SK-N-SH treated with all-trans-retinoic acid at 6 μM for 48 hours (cell line): ENCODE measurements at regions not wholly inside any gene's neighbourhood (a gene's known extent, or its start where the extent isn't known, plus 50 kb on each side); places are given as distances from the start of the nearest gene placed in this dataset.

Source experiments
- ATAC-seq: fragments of 200-7000 bp; cut with Tn5 transposase; 3 replicates; pipeline ENCODE4 v1.9.1; 2020; ENCODE audit warnings: mild to moderate bottlenecking, moderate library complexity
- ARNTL ChIP-seq: fragments of 450-650 bp; formaldehyde crosslinking; IDR thresholded peaks from 2 replicates; pipeline ENCODE4 v1.5.0; 2020; ENCODE audit warnings: low read depth, mild to moderate bottlenecking, moderate library complexity, borderline replicate concordance
- BACH2 ChIP-seq: fragments of 250-450 bp; sonication (Bioruptor Pico); IDR thresholded peaks from 2 replicates; pipeline ENCODE4 v1.9.0; 2021; ENCODE audit warnings: mild to moderate bottlenecking, borderline replicate concordance
- CREB5 ChIP-seq: fragments of 250-450 bp; sonication (Bioruptor Pico); IDR thresholded peaks from 2 replicates; pipeline ENCODE4 v1.5.1; 2020; ENCODE audit warnings: low read depth, mild to moderate bottlenecking, moderate library complexity
- CSDC2 ChIP-seq: fragments of 250-450 bp; sonication (Bioruptor Pico); IDR thresholded peaks from 2 replicates; pipeline ENCODE4 v1.5.0; 2020; ENCODE audit warnings: mild to moderate bottlenecking, moderate library complexity
- CSRNP3 ChIP-seq: fragments of 250-450 bp; sonication (Bioruptor Pico); IDR thresholded peaks from 2 replicates; pipeline ENCODE4 v1.5.1; 2021; ENCODE audit warnings: mild to moderate bottlenecking, moderate library complexity
- GLIS3 ChIP-seq: fragments of 250-450 bp; sonication (Bioruptor Pico); IDR thresholded peaks from 2 replicates; pipeline ENCODE4 v1.5.0; 2020; ENCODE audit warnings: mild to moderate bottlenecking, moderate library complexity
- ISL1 ChIP-seq: fragments of 250-450 bp; sonication (Bioruptor Pico); IDR thresholded peaks from 2 replicates; pipeline ENCODE4 v2.1.2; 2022; ENCODE audit warnings: mild to moderate bottlenecking, moderate library complexity
- OSR1 ChIP-seq: fragments of 250-450 bp; sonication (Bioruptor Pico); IDR thresholded peaks from 2 replicates; pipeline ENCODE4 v1.8.0; 2022; ENCODE audit warnings: moderate library complexity, mild to moderate bottlenecking, inconsistent platforms
- PATZ1 ChIP-seq: fragments of 250-450 bp; sonication (Bioruptor Pico); IDR thresholded peaks from 2 replicates; pipeline ENCODE4 v1.8.0; 2020; ENCODE audit warnings: mild to moderate bottlenecking, moderate library complexity, borderline replicate concordance
- POU6F1 ChIP-seq: fragments of 250-450 bp; sonication (Bioruptor Pico); IDR thresholded peaks from 2 replicates; pipeline ENCODE4 v1.8.0; 2021; ENCODE audit warnings: low read depth, mild to moderate bottlenecking, moderate library complexity, borderline replicate concordance
- PPARA ChIP-seq: fragments of 250-450 bp; sonication (Bioruptor Pico); IDR thresholded peaks from 2 replicates; pipeline ENCODE4 v1.5.0; 2020; ENCODE audit warnings: mild to moderate bottlenecking, borderline replicate concordance
- RARB ChIP-seq: fragments of 250-450 bp; sonication (Bioruptor Pico); IDR thresholded peaks from 2 replicates; pipeline ENCODE4 v1.8.0; 2021; ENCODE audit warnings: mild to moderate bottlenecking, moderate library complexity
- SNAI2 ChIP-seq: fragments of 250-450 bp; sonication (Bioruptor Pico); IDR thresholded peaks from 2 replicates; pipeline ENCODE4 v1.5.0; 2020; ENCODE audit warnings: mild to moderate bottlenecking, moderate library complexity
- TCF4 ChIP-seq: fragments of 250-450 bp; sonication (Bioruptor Pico); IDR thresholded peaks from 2 replicates; pipeline ENCODE4 v1.8.0; 2021; ENCODE audit warnings: mild to moderate bottlenecking, moderate library complexity, borderline replicate concordance
- ZC3H10 ChIP-seq: fragments of 250-450 bp; sonication (Bioruptor Pico); IDR thresholded peaks from 2 replicates; pipeline ENCODE4 v1.5.1; 2021; ENCODE audit warnings: mild to moderate bottlenecking, moderate library complexity
- ZFP3 ChIP-seq: fragments of 250-450 bp; sonication (Bioruptor Pico); IDR thresholded peaks from 2 replicates; pipeline ENCODE4 v1.5.0; 2020; ENCODE audit warnings: mild to moderate bottlenecking, moderate library complexity
- ZFP30 ChIP-seq: fragments of 450-650 bp; formaldehyde crosslinking; IDR thresholded peaks from 2 replicates; pipeline ENCODE4 v1.5.0; 2022; ENCODE audit warnings: mild to moderate bottlenecking, moderate library complexity
- ZNF565 ChIP-seq: fragments of 450-650 bp; formaldehyde crosslinking; conservative IDR thresholded peaks from 2 replicates; pipeline ENCODE4 v1.5.0; 2020; ENCODE audit warnings: low read depth, mild to moderate bottlenecking, moderate library complexity
- ZNF70 ChIP-seq: fragments of 450-650 bp; formaldehyde crosslinking; IDR thresholded peaks from 2 replicates; pipeline ENCODE4 v1.5.0; 2020; ENCODE audit warnings: mild to moderate bottlenecking, moderate library complexity
- ZNF8 ChIP-seq: fragments of 450-650 bp; formaldehyde crosslinking; IDR thresholded peaks from 2 replicates; pipeline ENCODE4 v1.5.0; 2020; ENCODE audit warnings: mild to moderate bottlenecking, moderate library complexity
- TF ChIP-seq, protein P1 (sequence below): fragments of 250-450 bp; sonication (Bioruptor Pico); IDR thresholded peaks from 2 replicates; pipeline ENCODE4 v1.5.0; 2020; ENCODE audit warnings: mild to moderate bottlenecking, moderate library complexity

DNA sequence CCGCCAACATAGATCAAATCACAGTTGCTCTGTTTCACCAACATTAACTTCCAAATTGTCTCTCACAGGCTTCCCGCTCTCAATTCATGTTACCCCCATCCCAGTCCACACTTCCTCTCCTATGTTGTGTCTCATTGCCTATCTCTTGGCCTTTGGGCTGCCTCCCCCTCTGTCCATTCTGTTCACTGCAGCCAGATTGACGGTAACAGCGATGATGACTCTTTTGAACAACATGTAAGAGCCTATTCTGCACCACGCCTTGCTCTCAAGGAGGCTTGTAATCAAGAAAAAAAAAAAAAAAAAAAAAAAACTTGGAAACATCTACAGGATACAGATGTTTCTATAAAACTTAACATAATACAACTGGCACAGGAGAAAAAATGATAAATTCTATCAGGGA is 77.3 kb upstream of the RMDN2 start:
- ATAC-seq: no peak
- TF ChIP-seq POU6F1 (CRISPR knock-in tag): no peak
- no peak for TF ChIP-seq BACH2 (CRISPR knock-in tag)

GRCh38 chr2:37848451-37848850 is 76.6 kb upstream of the RMDN2 start:
- ATAC-seq: no peak
- TF ChIP-seq SNAI2 (no peak), BACH2 (CRISPR knock-in tag) (no peak)
- TF ChIP-seq, all 23 proteins: peak for 0

DNA sequence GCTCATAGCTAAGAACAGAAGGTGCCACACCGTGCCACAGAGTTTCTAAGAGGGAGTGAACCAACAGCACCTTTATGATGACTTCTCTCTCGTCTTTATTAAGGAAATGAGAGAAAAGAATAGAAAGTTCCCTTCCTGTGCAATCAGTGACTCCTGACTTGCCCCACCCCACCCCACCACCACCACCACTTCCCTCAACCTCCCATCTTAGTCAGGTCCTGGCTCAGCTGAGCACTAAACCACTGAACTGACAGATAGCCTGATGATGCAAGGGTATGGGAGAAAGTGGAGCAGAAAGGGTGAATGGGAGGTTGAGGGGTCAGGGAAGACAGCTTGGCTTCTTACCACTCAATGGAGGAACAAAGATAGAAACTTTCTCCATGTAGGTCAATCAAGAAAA is 75.2 kb upstream of the RMDN2 start:
- ATAC-seq: no peak
- TF ChIP-seq ZC3H10 (CRISPR knock-in tag) (no peak), RARB (CRISPR knock-in tag) (no peak), SNAI2 (no peak), CREB5 (no peak), OSR1 (no peak), ZNF8 (CRISPR knock-in tag) (no peak), PATZ1 (CRISPR knock-in tag) (no peak), PPARA (no peak), ISL1 (no peak), GLIS3 (CRISPR knock-in tag) (no peak), ZFP30 (CRISPR knock-in tag) (no peak), ZNF70 (CRISPR knock-in tag) (no peak), ARNTL (CRISPR knock-in tag) (no peak), BACH2 (CRISPR knock-in tag) (no peak), POU6F1 (CRISPR knock-in tag) (no peak), ZFP3 (CRISPR knock-in tag) (no peak), TCF4 (CRISPR knock-in tag) (no peak), ZNF565 (CRISPR knock-in tag) (no peak), CSRNP3 (CRISPR knock-in tag) (no peak), CSDC2 (CRISPR knock-in tag) (no peak)
- TF ChIP-seq, all 23 proteins: peak for 0

- TF ChIP-seq ZC3H10 (CRISPR knock-in tag) (no peak), TCF4 (CRISPR knock-in tag) (peak; percentile 36; the same call in 1 of the 2 replicates)
- TF ChIP-seq, protein P1, sequence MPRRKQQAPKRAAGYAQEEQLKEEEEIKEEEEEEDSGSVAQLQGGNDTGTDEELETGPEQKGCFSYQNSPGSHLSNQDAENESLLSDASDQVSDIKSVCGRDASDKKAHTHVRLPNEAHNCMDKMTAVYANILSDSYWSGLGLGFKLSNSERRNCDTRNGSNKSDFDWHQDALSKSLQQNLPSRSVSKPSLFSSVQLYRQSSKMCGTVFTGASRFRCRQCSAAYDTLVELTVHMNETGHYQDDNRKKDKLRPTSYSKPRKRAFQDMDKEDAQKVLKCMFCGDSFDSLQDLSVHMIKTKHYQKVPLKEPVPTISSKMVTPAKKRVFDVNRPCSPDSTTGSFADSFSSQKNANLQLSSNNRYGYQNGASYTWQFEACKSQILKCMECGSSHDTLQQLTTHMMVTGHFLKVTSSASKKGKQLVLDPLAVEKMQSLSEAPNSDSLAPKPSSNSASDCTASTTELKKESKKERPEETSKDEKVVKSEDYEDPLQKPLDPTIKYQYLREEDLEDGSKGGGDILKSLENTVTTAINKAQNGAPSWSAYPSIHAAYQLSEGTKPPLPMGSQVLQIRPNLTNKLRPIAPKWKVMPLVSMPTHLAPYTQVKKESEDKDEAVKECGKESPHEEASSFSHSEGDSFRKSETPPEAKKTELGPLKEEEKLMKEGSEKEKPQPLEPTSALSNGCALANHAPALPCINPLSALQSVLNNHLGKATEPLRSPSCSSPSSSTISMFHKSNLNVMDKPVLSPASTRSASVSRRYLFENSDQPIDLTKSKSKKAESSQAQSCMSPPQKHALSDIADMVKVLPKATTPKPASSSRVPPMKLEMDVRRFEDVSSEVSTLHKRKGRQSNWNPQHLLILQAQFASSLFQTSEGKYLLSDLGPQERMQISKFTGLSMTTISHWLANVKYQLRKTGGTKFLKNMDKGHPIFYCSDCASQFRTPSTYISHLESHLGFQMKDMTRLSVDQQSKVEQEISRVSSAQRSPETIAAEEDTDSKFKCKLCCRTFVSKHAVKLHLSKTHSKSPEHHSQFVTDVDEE (CRISPR knock-in tag): peak; percentile 71; the same call in 1 of the 2 replicates
- TF ChIP-seq, all 23 proteins: peak for 2
- no peak for ATAC-seq
Measured at GRCh38 chr2:37851428-37851827, 73.7 kb upstream of the RMDN2 start.
